ENCODE measurements at regions not wholly inside any gene's neighbourhood (a gene's known extent, or its start where the extent isn't known, plus 50 kb on each side); places are given as distances from the start of the nearest gene placed in this dataset.

DNA sequence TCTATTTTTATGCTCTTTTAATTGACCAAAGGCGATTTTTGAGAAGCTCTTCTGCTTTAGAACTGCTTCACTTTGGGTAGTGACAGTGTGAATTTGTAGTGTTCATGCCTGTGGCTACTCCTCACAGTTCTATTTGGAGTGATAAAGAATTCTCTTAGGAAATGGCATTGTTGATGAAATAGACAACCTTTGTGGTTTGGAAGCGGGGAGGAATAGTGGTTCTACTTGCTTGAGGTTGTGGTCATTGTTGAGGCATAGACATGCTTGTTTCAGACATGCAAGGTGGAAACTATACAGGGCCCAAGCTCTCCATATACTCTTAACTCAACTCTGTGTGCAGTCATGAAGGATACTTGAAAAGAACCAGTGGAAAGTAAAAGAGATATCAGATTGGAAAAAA, 481.1 kb upstream of the NEGR1 start:
- Histone ChIP-seq H3K27ac (ENCODE audit: low read depth in 1 of 2, low read length in 2 of 2) (no peak overlapping the region), H2AFZ (ENCODE audit: insufficient read depth, low read depth, low read length, poor library complexity, severe bottlenecking) (no peak overlapping the region), H3K9ac (ENCODE audit: insufficient read depth, low read length, poor library complexity, severe bottlenecking) (no peak overlapping the region), H3K4me2 (replicated peaks; ENCODE audit: extremely low read depth, low read length, poor library complexity, severe bottlenecking) (no peak overlapping the region), H3K4me1 (ENCODE audit: control insufficient read depth in 1 of 2, insufficient read depth in 2 of 2, low read length in 2 of 2) (no peaks in the 10 kb centered on the region), H3K9me3 (replicated peaks in 1 of 2; ENCODE audit: control insufficient read depth in 1 of 2, insufficient read depth in 1 of 2, low read length in 2 of 2) (no peaks in the 10 kb centered on the region), H4K20me1 (ENCODE audit: insufficient read depth, low read length) (no peaks in the 10 kb centered on the region), H3K4me3 (replicated peaks in 1 of 3; ENCODE audit: low read depth in 2 of 3, low read length in 3 of 3) (no peak overlapping the region), H3K79me2 (ENCODE audit: insufficient read depth, low read length) (no peaks in the 10 kb centered on the region), H3K36me3 (replicated peaks in 1 of 2; ENCODE audit: control insufficient read depth in 1 of 2, insufficient read depth in 2 of 2, low read length in 2 of 2) (no peaks in the 10 kb centered on the region), H3K27me3 (ENCODE audit: control insufficient read depth in 2 of 2, insufficient read depth in 2 of 2, low read length in 2 of 2) (no peaks in the 10 kb centered on the region)
- no peak overlapping the region for H3K4me3 Mint-ChIP-seq
- no CpG with 5 or more reads among the region's 2 CpGs for WGBS (ENCODE audit: insufficient coverage)
- H3K27ac Mint-ChIP-seq, result no peak overlapping the region
- H3K9me3 Mint-ChIP-seq, result peaks cover 1 to 5% (median 4%) of the 10 kb centered on the region in 7 donors
- no peaks in the 10 kb centered on the region for H3K4me1 Mint-ChIP-seq
- H3K36me3 Mint-ChIP-seq, result no peaks in the 10 kb centered on the region
- DNase-seq, result no peak
- peaks cover 0 to 5% (median 0%) of the 10 kb centered on the region in 3 donors for H3K27me3 Mint-ChIP-seq (ENCODE audit: low read depth in 3 of 3)
- TF ChIP-seq, protein P1, sequence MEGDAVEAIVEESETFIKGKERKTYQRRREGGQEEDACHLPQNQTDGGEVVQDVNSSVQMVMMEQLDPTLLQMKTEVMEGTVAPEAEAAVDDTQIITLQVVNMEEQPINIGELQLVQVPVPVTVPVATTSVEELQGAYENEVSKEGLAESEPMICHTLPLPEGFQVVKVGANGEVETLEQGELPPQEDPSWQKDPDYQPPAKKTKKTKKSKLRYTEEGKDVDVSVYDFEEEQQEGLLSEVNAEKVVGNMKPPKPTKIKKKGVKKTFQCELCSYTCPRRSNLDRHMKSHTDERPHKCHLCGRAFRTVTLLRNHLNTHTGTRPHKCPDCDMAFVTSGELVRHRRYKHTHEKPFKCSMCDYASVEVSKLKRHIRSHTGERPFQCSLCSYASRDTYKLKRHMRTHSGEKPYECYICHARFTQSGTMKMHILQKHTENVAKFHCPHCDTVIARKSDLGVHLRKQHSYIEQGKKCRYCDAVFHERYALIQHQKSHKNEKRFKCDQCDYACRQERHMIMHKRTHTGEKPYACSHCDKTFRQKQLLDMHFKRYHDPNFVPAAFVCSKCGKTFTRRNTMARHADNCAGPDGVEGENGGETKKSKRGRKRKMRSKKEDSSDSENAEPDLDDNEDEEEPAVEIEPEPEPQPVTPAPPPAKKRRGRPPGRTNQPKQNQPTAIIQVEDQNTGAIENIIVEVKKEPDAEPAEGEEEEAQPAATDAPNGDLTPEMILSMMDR (IDR thresholded peaks at IDR 0.05), result no peak
- intact Hi-C loops (cut with micrococcal nuclease), result no loop called here

DNA sequence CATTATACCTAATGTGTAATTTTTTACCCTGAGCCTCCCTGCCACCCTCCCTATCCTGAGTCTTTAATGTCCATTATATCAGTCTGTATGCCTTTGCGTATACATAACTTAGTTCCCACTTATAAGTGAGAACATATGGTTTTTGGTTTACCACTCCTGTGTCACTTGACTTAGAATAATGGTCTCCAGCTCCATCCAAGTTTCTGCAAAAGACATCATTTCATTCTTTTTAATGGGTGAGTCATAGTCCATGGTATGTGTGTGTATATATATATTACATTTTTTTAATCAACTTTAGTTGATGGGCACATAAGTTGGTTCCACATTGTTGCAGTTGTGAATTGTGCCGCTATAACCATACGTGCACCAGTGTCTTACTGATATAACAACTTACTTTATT, 477.1 kb upstream of the NEGR1 start:
- no peak overlapping the region for H3K4me3 Mint-ChIP-seq
- TF ChIP-seq, protein P1 (IDR thresholded peaks at IDR 0.05), result no peak
- peaks cover 0 to 5% (median 0%) of the 10 kb centered on the region in 3 donors for H3K27me3 Mint-ChIP-seq (ENCODE audit: low read depth in 3 of 3)

More for the DNA sequence above, 477.1 kb upstream of the NEGR1 start:
- no peak overlapping the region for H3K27ac Mint-ChIP-seq
- Histone ChIP-seq H3K4me3 (replicated peaks in 1 of 3; ENCODE audit: low read depth in 2 of 3, low read length in 3 of 3) (no peak overlapping the region), H3K36me3 (replicated peaks in 1 of 2; ENCODE audit: control insufficient read depth in 1 of 2, insufficient read depth in 2 of 2, low read length in 2 of 2) (no peaks in the 10 kb centered on the region), H3K79me2 (ENCODE audit: insufficient read depth, low read length) (no peaks in the 10 kb centered on the region), H2AFZ (ENCODE audit: insufficient read depth, low read depth, low read length, poor library complexity, severe bottlenecking) (no peak overlapping the region), H3K4me1 (ENCODE audit: control insufficient read depth in 1 of 2, insufficient read depth in 2 of 2, low read length in 2 of 2) (no peaks in the 10 kb centered on the region), H3K9me3 (replicated peaks in 1 of 2; ENCODE audit: control insufficient read depth in 1 of 2, insufficient read depth in 1 of 2, low read length in 2 of 2) (no peaks in the 10 kb centered on the region), H3K27ac (ENCODE audit: low read depth in 1 of 2, low read length in 2 of 2) (no peak overlapping the region), H3K27me3 (ENCODE audit: control insufficient read depth in 2 of 2, insufficient read depth in 2 of 2, low read length in 2 of 2) (no peaks in the 10 kb centered on the region), H3K4me2 (replicated peaks; ENCODE audit: extremely low read depth, low read length, poor library complexity, severe bottlenecking) (no peak overlapping the region), H3K9ac (ENCODE audit: insufficient read depth, low read length, poor library complexity, severe bottlenecking) (no peak overlapping the region), H4K20me1 (ENCODE audit: insufficient read depth, low read length) (no peaks in the 10 kb centered on the region)
- intact Hi-C loops (cut with micrococcal nuclease), result no loop called here
- no peaks in the 10 kb centered on the region for H3K4me1 Mint-ChIP-seq
- WGBS (ENCODE audit: insufficient coverage), result no CpG with 5 or more reads among the region's 3 CpGs
- DNase-seq, result no peak
- H3K36me3 Mint-ChIP-seq, result no peaks in the 10 kb centered on the region
- H3K9me3 Mint-ChIP-seq, result peaks cover 0 to 7% (median 4%) of the 10 kb centered on the region in 7 donors
